HEK293T (cell line): ENCODE measurements at regions not wholly inside any gene's neighbourhood (a gene's known extent, or its start where the extent isn't known, plus 50 kb on each side); places are given as distances from the start of the nearest gene placed in this dataset.
A peak's percentile ranks its signal among the peaks of the same experiment; 100 is the strongest.

Source experiments
- CTCF ChIA-PET: fragments of 350-600 bp; formaldehyde crosslinking; extraction: SDS; loops from one replicate; lab custom pipeline; 2021; ENCODE audit warnings: antibody characterized with exemption, inconsistent platforms; lab: Yijun Ruan, JAX
- POLR2A ChIA-PET: fragments of 350-600 bp; formaldehyde crosslinking; extraction: SDS; loops from one replicate; lab custom pipeline; 2020; ENCODE audit warnings: antibody characterized with exemption, inconsistent platforms; lab: Yijun Ruan, JAX
- DNase-seq: peaks from one replicate; pipeline ENCODE4 v3.0.0; 2012; ENCODE audit warnings: mixed read lengths; ENCODE audit errors: extremely low spot score
- ARNT ChIP-seq: fragments of 450-650 bp; IDR thresholded peaks from 2 replicates; pipeline ENCODE4 v1.6.1; 2017; ENCODE audit warnings: mild to moderate bottlenecking
- BHLHE40 ChIP-seq: fragments of 450-650 bp; IDR thresholded peaks from 2 replicates; pipeline ENCODE4 v1.6.1; 2016; ENCODE audit warnings: mild to moderate bottlenecking, moderate library complexity, borderline replicate concordance
- CTBP1 ChIP-seq: fragments of 450-650 bp; IDR thresholded peaks from 2 replicates; pipeline ENCODE4 v1.6.1; 2016; ENCODE audit warnings: borderline replicate concordance
- ELF4 ChIP-seq: fragments of 450-650 bp; IDR thresholded peaks from 2 replicates; pipeline ENCODE4 v1.6.1; 2017; ENCODE audit warnings: antibody characterized with exemption
- FOXA1 ChIP-seq: fragments of 450-650 bp; IDR thresholded peaks from 2 replicates; pipeline ENCODE4 v1.6.1; 2016; ENCODE audit warnings: mild to moderate bottlenecking
- FOXK2 ChIP-seq: fragments of 450-650 bp; IDR thresholded peaks from 2 replicates; pipeline ENCODE4 v1.6.1; 2016; ENCODE audit warnings: mild to moderate bottlenecking
- FOXM1 ChIP-seq: fragments of 450-650 bp; IDR thresholded peaks from 2 replicates; pipeline ENCODE4 v1.6.1; 2017; ENCODE audit warnings: mild to moderate bottlenecking, borderline replicate concordance
- HDGF ChIP-seq: fragments of 450-650 bp; IDR thresholded peaks from 2 replicates; pipeline ENCODE4 v1.6.1; 2017; ENCODE audit warnings: antibody characterized with exemption, borderline replicate concordance
- L3MBTL2 ChIP-seq: fragments of 450-650 bp; conservative IDR thresholded peaks from 2 replicates; pipeline ENCODE4 v1.6.1; 2016; ENCODE audit warnings: mild to moderate bottlenecking
- LEF1 ChIP-seq: fragments of 450-650 bp; IDR thresholded peaks from 2 replicates; pipeline ENCODE4 v1.6.1; 2017; ENCODE audit warnings: mild to moderate bottlenecking, borderline replicate concordance
- NFRKB ChIP-seq: fragments of 450-650 bp; IDR thresholded peaks from 2 replicates; pipeline ENCODE4 v1.6.1; 2016; ENCODE audit warnings: mild to moderate bottlenecking, moderate library complexity
- PKNOX1 ChIP-seq: fragments of 450-650 bp; IDR thresholded peaks from 2 replicates; pipeline ENCODE4 v1.6.1; 2016
- SP1 ChIP-seq: fragments of 450-650 bp; IDR thresholded peaks from 2 replicates; pipeline ENCODE4 v1.6.1; 2017
- SUZ12 ChIP-seq: fragments of 450-650 bp; IDR thresholded peaks from 2 replicates; pipeline ENCODE4 v1.6.1; 2016; ENCODE audit warnings: mild to moderate bottlenecking
- TARDBP ChIP-seq: fragments of 450-650 bp; IDR thresholded peaks from 2 replicates; pipeline ENCODE4 v1.6.1; 2016
- ZNF384 ChIP-seq: fragments of 450-650 bp; IDR thresholded peaks from 2 replicates; pipeline ENCODE4 v1.6.1; 2016

- CTCF ChIA-PET, result no interaction called here
- POLR2A ChIA-PET, result no interaction called here
- DNase-seq, result no peak
- TF ChIP-seq LEF1 (no peak), HDGF (no peak), PKNOX1 (no peak), FOXK2 (no peak), SUZ12 (no peak), ARNT (no peak), ZNF384 (no peak), BHLHE40 (no peak), NFRKB (no peak), CTBP1 (no peak), L3MBTL2 (no peak), TARDBP (no peak), FOXA1 (no peak)
Observed at GRCh38 chr22:45092644-45093043, 71.1 kb upstream of the NUP50 start.

GRCh38 chr22:45093609-45094008, 70.1 kb upstream of the NUP50 start:
- DNase-seq, result no peak
- TF ChIP-seq CTBP1, result no peak
- no peak for TF ChIP-seq SP1
- TF ChIP-seq ZNF384, result no peak
- TF ChIP-seq ARNT, result no peak
- no peak for TF ChIP-seq HDGF
- no peak for TF ChIP-seq PKNOX1
- no peak for TF ChIP-seq TARDBP
- TF ChIP-seq NFRKB, result no peak
- CTCF ChIA-PET, result no interaction called here
- POLR2A ChIA-PET, result interaction anchor here (0.9 kb wide), 1 partner anchor 70 kb away, joined by 5 read pairs; the partner anchor contains the start of gene NUP50

GRCh38 chr22:45094081-45094720, 69.5 kb upstream of the NUP50 start:
- POLR2A ChIA-PET, result interaction anchor here (0.9 kb wide), 1 partner anchor 70 kb away, joined by 5 read pairs; the partner anchor contains the start of gene NUP50
- TF ChIP-seq FOXA1, result no peak
- no peak for TF ChIP-seq SUZ12
- TF ChIP-seq ARNT, result no peak
- TF ChIP-seq SP1, result no peak
- TF ChIP-seq TARDBP, result no peak
- TF ChIP-seq ELF4, result no peak
- CTCF ChIA-PET, result no interaction called here

GRCh38 chr22:45094825-45095224, 68.9 kb upstream of the NUP50 start:
- no peak for DNase-seq
- TF ChIP-seq SUZ12, result no peak
- TF ChIP-seq FOXA1, result no peak
- no peak for TF ChIP-seq NFRKB
- no peak for TF ChIP-seq PKNOX1
- TF ChIP-seq HDGF, result no peak
- no peak for TF ChIP-seq FOXM1
- TF ChIP-seq TARDBP, result no peak
- no peak for TF ChIP-seq BHLHE40
- no peak for TF ChIP-seq SP1
- POLR2A ChIA-PET, result interaction anchor here (1.6 kb wide), 1 partner anchor 69 kb away, joined by 10 read pairs; the partner anchor contains the start of gene NUP50
- CTCF ChIA-PET, result no interaction called here

More at GRCh38 chr22:45094081-45094720, 69.5 kb upstream of the NUP50 start:
- no peak for DNase-seq

- peak; percentile 84 for DNase-seq
- CTCF ChIA-PET, result interaction anchor here (0.6 to 1.6 kb wide), 5 partner anchors 9 to 682 kb away, joined by 3 to 11 read pairs (median 3); no protein-coding TSS in a partner anchor
- TF ChIP-seq SUZ12 (no peak), ELF4 (no peak)
- POLR2A ChIA-PET, result interaction anchor here (1.3 to 1.6 kb wide), 2 partner anchors 67 to 89 kb away, joined by 3 to 10 read pairs; partner anchors contain the start of gene NUP50
Observed at GRCh38 chr22:45096256-45096907, 67.3 kb upstream of the NUP50 start.

GRCh38 chr22:45097061-45097460, 66.7 kb upstream of the NUP50 start:
- no peak for DNase-seq
- CTCF ChIA-PET, result no interaction called here
- TF ChIP-seq SUZ12 (no peak), ZNF384 (no peak), ARNT (no peak), LEF1 (no peak), FOXM1 (no peak), FOXK2 (no peak)
- POLR2A ChIA-PET, result no interaction called here

- ChIA-PET CTCF (no interaction called here), POLR2A (interaction anchor here (1.3 kb wide), 1 partner anchor 15 kb away, joined by 4 read pairs; no protein-coding TSS in a partner anchor)
- no peak for DNase-seq
- no peak for TF ChIP-seq SUZ12
- TF ChIP-seq CTBP1, result no peak
- no peak for TF ChIP-seq TARDBP
- TF ChIP-seq ARNT, result no peak
Observed at GRCh38 chr22:45098056-45098455, 65.7 kb upstream of the NUP50 start.
